HEK293 (cell line): ENCODE measurements at regions not wholly inside any gene's neighbourhood (a gene's known extent, or its start where the extent isn't known, plus 50 kb on each side); places are given as distances from the start of the nearest gene placed in this dataset.

Source experiments
- CTCF ChIA-PET: fragments of 350-600 bp; formaldehyde crosslinking; extraction: SDS; loops from one replicate; lab custom pipeline; 2021; ENCODE audit warnings: antibody characterized with exemption; lab: Yijun Ruan, JAX
- POLR2A ChIA-PET: fragments of 300-600 bp; formaldehyde crosslinking; extraction: SDS; loops from one replicate; lab custom pipeline; 2020; ENCODE audit warnings: antibody characterized with exemption, inconsistent platforms; lab: Yijun Ruan, JAX
- H3K27ac ChIP-seq: fragments of 200-500 bp; sonication (Bioruptor generic); 2 replicates; pipeline ENCODE4 v1.5.1; 2014; ENCODE audit warnings: low read depth, low read length, control low read depth, inconsistent platforms; ENCODE audit errors: extremely low read depth
- H3K36me3 ChIP-seq, 2 experiments: fragments of 200-500 bp in 1 of 2; sonication (Bioruptor generic) in 1 of 2; 1 replicate in 1 of 2; 2 replicates in 1 of 2; pipeline ENCODE4 v1.5.1; 2014 to 2017; ENCODE audit warnings: inconsistent platforms in 2 of 2, low read length in 2 of 2; ENCODE audit not compliant: control insufficient read depth in 2 of 2, insufficient read depth in 1 of 2
- H3K4me1 ChIP-seq: fragments of 200-500 bp; sonication (Bioruptor generic); 2 replicates; pipeline ENCODE4 v1.5.1; 2014; ENCODE audit warnings: mild to moderate bottlenecking, low read length, inconsistent platforms; ENCODE audit not compliant: control insufficient read depth, insufficient read depth
- H3K4me3 ChIP-seq: 2 replicates; pipeline ENCODE4 v1.5.1; 2011; ENCODE audit warnings: low read depth, mild to moderate bottlenecking, control low read depth, low read length, moderate library complexity
- H3K9me3 ChIP-seq: fragments of 200-500 bp; sonication (Bioruptor generic); 2 replicates; pipeline ENCODE4 v1.5.1; 2014; ENCODE audit warnings: low read depth, low read length, inconsistent platforms; ENCODE audit not compliant: control insufficient read depth, insufficient read depth
- GLIS1 ChIP-seq: fragments of 450-650 bp; formaldehyde crosslinking; IDR thresholded peaks from 2 replicates; pipeline ENCODE4 v1.5.1; 2016; ENCODE audit warnings: missing biosample characterization, missing genetic modification characterization
- KLF1 ChIP-seq: fragments of 450-650 bp; formaldehyde crosslinking; IDR thresholded peaks from 2 replicates; pipeline ENCODE4 v1.5.1; 2016; ENCODE audit warnings: missing biosample characterization, missing genetic modification characterization
- SCRT2 ChIP-seq: fragments of 450-650 bp; formaldehyde crosslinking; IDR thresholded peaks from 2 replicates; pipeline ENCODE4 v1.5.1; 2016; ENCODE audit warnings: missing biosample characterization, missing genetic modification characterization
- ZNF112 ChIP-seq: fragments of 450-650 bp; formaldehyde crosslinking; IDR thresholded peaks from 2 replicates; pipeline ENCODE4 v1.5.0; 2017; ENCODE audit warnings: missing biosample characterization, missing genetic modification characterization
- ZNF146 ChIP-seq: fragments of 450-650 bp; formaldehyde crosslinking; IDR thresholded peaks from 2 replicates; pipeline ENCODE4 v1.5.1; 2016; ENCODE audit warnings: missing biosample characterization, missing genetic modification characterization
- ZNF18 ChIP-seq: fragments of 450-650 bp; formaldehyde crosslinking; IDR thresholded peaks from 2 replicates; pipeline ENCODE4 v1.5.1; 2016; ENCODE audit warnings: missing biosample characterization, missing genetic modification characterization
- ZNF19 ChIP-seq: fragments of 450-650 bp; formaldehyde crosslinking; IDR thresholded peaks from 2 replicates; pipeline ENCODE4; 2016; ENCODE audit warnings: missing biosample characterization, missing genetic modification characterization, low read depth
- ZNF280D ChIP-seq: fragments of 450-650 bp; formaldehyde crosslinking; IDR thresholded peaks from 2 replicates; pipeline ENCODE4 v1.5.1; 2016; ENCODE audit warnings: missing biosample characterization, missing genetic modification characterization
- ZNF302 ChIP-seq: fragments of 450-650 bp; formaldehyde crosslinking; IDR thresholded peaks from 2 replicates; pipeline ENCODE4 v1.5.1; 2016; ENCODE audit warnings: missing biosample characterization, missing genetic modification characterization, low read depth
- ZNF335 ChIP-seq: fragments of 450-650 bp; formaldehyde crosslinking; conservative IDR thresholded peaks from 2 replicates; pipeline ENCODE4 v1.5.1; 2016; ENCODE audit warnings: missing biosample characterization, missing genetic modification characterization
- ZNF423 ChIP-seq: fragments of 450-650 bp; formaldehyde crosslinking; IDR thresholded peaks from 2 replicates; pipeline ENCODE4 v1.5.1; 2016; ENCODE audit warnings: missing biosample characterization, missing genetic modification characterization
- ZNF449 ChIP-seq: fragments of 450-650 bp; formaldehyde crosslinking; IDR thresholded peaks from 2 replicates; pipeline ENCODE4 v1.5.1; 2017; ENCODE audit warnings: missing biosample characterization, mild to moderate bottlenecking, missing genetic modification characterization, moderate library complexity
- ZNF48 ChIP-seq: fragments of 450-650 bp; formaldehyde crosslinking; IDR thresholded peaks from 2 replicates; pipeline ENCODE4 v1.5.1; 2016; ENCODE audit warnings: missing biosample characterization, missing genetic modification characterization
- ZNF623 ChIP-seq: fragments of 450-650 bp; formaldehyde crosslinking; IDR thresholded peaks from 2 replicates; pipeline ENCODE4 v1.5.1; 2016; ENCODE audit warnings: missing biosample characterization, missing genetic modification characterization
- ZNF660 ChIP-seq: fragments of 450-650 bp; IDR thresholded peaks from 2 replicates; pipeline ENCODE4 v1.5.1; 2018; ENCODE audit warnings: missing biosample characterization, mild to moderate bottlenecking, missing genetic modification characterization
- ZNF701 ChIP-seq: fragments of 450-650 bp; formaldehyde crosslinking; IDR thresholded peaks from 2 replicates; pipeline ENCODE4 v1.5.1; 2016; ENCODE audit warnings: missing biosample characterization, missing genetic modification characterization
- ZNF704 ChIP-seq: fragments of 450-650 bp; formaldehyde crosslinking; IDR thresholded peaks from 2 replicates; pipeline ENCODE4 v1.5.1; 2016; ENCODE audit warnings: missing biosample characterization, missing genetic modification characterization
- ZNF707 ChIP-seq: fragments of 450-650 bp; formaldehyde crosslinking; IDR thresholded peaks from 2 replicates; pipeline ENCODE4 v1.5.1; 2016; ENCODE audit warnings: missing biosample characterization, missing genetic modification characterization
- ZNF830 ChIP-seq: fragments of 450-650 bp; IDR thresholded peaks from 2 replicates; pipeline ENCODE4 v1.5.0; 2018; ENCODE audit warnings: missing biosample characterization, missing genetic modification characterization, low read depth, mild to moderate bottlenecking, moderate library complexity

- H3K4me3 ChIP-seq: no peak overlapping the region
- no peaks in the 10 kb centered on the region for H3K4me1 ChIP-seq
- no peaks in the 10 kb centered on the region for H3K9me3 ChIP-seq
- no peak overlapping the region for H3K27ac ChIP-seq
- ChIA-PET CTCF (interaction anchor here (0.5 to 0.6 kb wide), 2 partner anchors 409 to 1225 kb away, joined by 3 read pairs; no protein-coding TSS in a partner anchor), POLR2A (interaction anchor here (0.6 kb wide), 1 partner anchor 968 kb away, joined by 3 read pairs; no protein-coding TSS in a partner anchor)
- no peaks in the 10 kb centered on the region for H3K36me3 ChIP-seq
- TF ChIP-seq ZNF707 (tag by site-specific recombination) (no peak), SCRT2 (peak; percentile 78)
- TF ChIP-seq, all 188 proteins: peak for 1
Measured at GRCh38 chr6:170181338-170181690, 109.6 kb downstream of the DLL1 start.

GRCh38 chr6:170180671-170181337, 110.1 kb downstream of the DLL1 start:
- Histone ChIP-seq H3K4me3 (no peak overlapping the region), H3K27ac (no peak overlapping the region), H3K36me3 (no peaks in the 10 kb centered on the region), H3K4me1 (no peaks in the 10 kb centered on the region), H3K9me3 (no peaks in the 10 kb centered on the region)
- no peak for TF ChIP-seq ZNF449
- TF ChIP-seq ZNF701 (tag by site-specific recombination): no peak
- no peak for TF ChIP-seq ZNF18 (tag by site-specific recombination)
- no peak for TF ChIP-seq ZNF660 (tag by site-specific recombination)
- no peak for TF ChIP-seq KLF1 (tag by site-specific recombination)
- no peak for TF ChIP-seq GLIS1 (tag by site-specific recombination)
- no peak for TF ChIP-seq ZNF280D (tag by site-specific recombination)
- TF ChIP-seq ZNF302 (tag by site-specific recombination): no peak
- TF ChIP-seq ZNF112 (tag by site-specific recombination): no peak
- TF ChIP-seq ZNF146 (tag by site-specific recombination): no peak
- no peak for TF ChIP-seq ZNF830
- no peak for TF ChIP-seq ZNF623 (tag by site-specific recombination)
- TF ChIP-seq ZNF335 (tag by site-specific recombination): no peak
- TF ChIP-seq ZNF704 (tag by site-specific recombination): no peak
- no peak for TF ChIP-seq ZNF423 (tag by site-specific recombination)
- no peak for TF ChIP-seq ZNF48
- no peak for TF ChIP-seq ZNF19 (tag by site-specific recombination)
- ChIA-PET CTCF (no interaction called here), POLR2A (interaction anchor here (0.6 kb wide), 1 partner anchor 968 kb away, joined by 3 read pairs; no protein-coding TSS in a partner anchor)
